Naive thymus-derived CD4-positive, alpha-beta T cell (primary cell): ENCODE measurements at regions not wholly inside any gene's neighbourhood (a gene's known extent, or its start where the extent isn't known, plus 50 kb on each side); places are given as distances from the start of the nearest gene placed in this dataset.

Experiments
- ATAC-seq: fragments of 150-1000 bp; cut with Tn5 transposase; 2 replicates; pipeline ENCODE4 v1.10.0; 2021; ENCODE audit warnings: mild to moderate bottlenecking, moderate library complexity
- CTCF ChIA-PET: fragments of 350-600 bp; sonication (Branson Sonifier 250); formaldehyde crosslinking; loops from one replicate; lab custom pipeline; 2021; ENCODE audit warnings: antibody characterized with exemption; lab: Charles Lee
- POLR2A ChIA-PET: fragments of 350-600 bp; sonication (Branson Sonifier 250); formaldehyde crosslinking; loops from one replicate; lab custom pipeline; 2021; ENCODE audit warnings: antibody characterized with exemption, inconsistent platforms; lab: Charles Lee
- DNase-seq, 9 donors: peaks; one replicate each; pipeline versions ENCODE4 v3.0.0 to v3.0.0-alpha.2; 2020 to 2022; ENCODE audit warnings: mixed read lengths in 1 of 9
- H3K27ac ChIP-seq: one replicate; pipeline ENCODE4 v1.7.0; 2013; ENCODE audit warnings: mild to moderate bottlenecking, low read depth, low read length, moderate library complexity
- H3K27me3 ChIP-seq, 2 donors: one replicate each; pipeline ENCODE4 v1.7.0; 2013; ENCODE audit warnings: low read length in 2 of 2, mild to moderate bottlenecking in 2 of 2, moderate library complexity in 2 of 2; ENCODE audit not compliant: control insufficient read depth in 2 of 2, insufficient read depth in 2 of 2
- H3K36me3 ChIP-seq, 3 experiments: 1 replicate in 2 of 3; 2 replicates in 1 of 3; pipeline ENCODE4 v1.7.0; 2013; ENCODE audit warnings: low read length in 3 of 3, mild to moderate bottlenecking in 3 of 3, moderate library complexity in 1 of 3; ENCODE audit not compliant: insufficient read depth in 3 of 3, control insufficient read depth in 2 of 3
- H3K4me1 ChIP-seq, 2 donors: one replicate each; pipeline ENCODE4 v1.7.0; 2013; ENCODE audit warnings: low read length in 2 of 2, mild to moderate bottlenecking in 2 of 2, moderate library complexity in 1 of 2; ENCODE audit not compliant: control insufficient read depth in 2 of 2, insufficient read depth in 2 of 2
- H3K4me3 ChIP-seq: 2 replicates; pipeline ENCODE4 v1.7.0; 2013; ENCODE audit warnings: mild to moderate bottlenecking, low read length
- H3K9me3 ChIP-seq, 3 experiments: 1 replicate in 2 of 3; 2 replicates in 1 of 3; pipeline ENCODE4 v1.7.0; 2013; ENCODE audit warnings: low read length in 3 of 3; ENCODE audit not compliant: control insufficient read depth in 2 of 3
- H3K27ac Mint-ChIP-seq, 9 donors: one replicate each; pipeline ENCODE4 v1.8.0; 2020 to 2022; ENCODE audit warnings: mixed read lengths in 9 of 9, mild to moderate bottlenecking in 8 of 9, moderate library complexity in 5 of 9, inconsistent platforms in 2 of 9
- H3K27me3 Mint-ChIP-seq, 5 donors: one replicate each; pipeline ENCODE4 v1.8.0; 2021 to 2022; ENCODE audit warnings: mixed read lengths in 5 of 5, mild to moderate bottlenecking in 1 of 5
- H3K36me3 Mint-ChIP-seq, 5 donors: one replicate each; pipeline ENCODE4 v1.8.0; 2020 to 2022; ENCODE audit warnings: mixed read lengths in 5 of 5, mild to moderate bottlenecking in 3 of 5, inconsistent platforms in 1 of 5
- H3K4me1 Mint-ChIP-seq, 7 donors: one replicate each; pipeline ENCODE4 v1.8.0; 2020 to 2022; ENCODE audit warnings: mixed read lengths in 7 of 7, mild to moderate bottlenecking in 3 of 7, inconsistent platforms in 1 of 7
- H3K4me3 Mint-ChIP-seq, 10 donors: one replicate each; pipeline ENCODE4 v1.8.0; 2020 to 2022; ENCODE audit warnings: mild to moderate bottlenecking in 10 of 10, mixed read lengths in 10 of 10, moderate library complexity in 6 of 10, inconsistent platforms in 2 of 10
- H3K9me3 Mint-ChIP-seq, 11 donors: one replicate each; pipeline ENCODE4 v1.8.0; 2020 to 2022; ENCODE audit warnings: mixed read lengths in 11 of 11, mild to moderate bottlenecking in 4 of 11, inconsistent platforms in 1 of 11, moderate library complexity in 1 of 11
- intact Hi-C, 2 donors: fragments of 100-400 bp; cut with micrococcal nuclease; formaldehyde crosslinking; loops; one replicate each; pipeline ENCODE4 v1.15.1; 2023

- DNase-seq (no peak), ATAC-seq (no peak)
- Histone ChIP-seq H3K4me3 (no peak overlapping the region), H3K27ac (no peak overlapping the region), H3K9me3 (no peaks in the 10 kb centered on the region), H3K4me1 (no peaks in the 10 kb centered on the region), H3K36me3 (no peaks in the 10 kb centered on the region), H3K27me3 (no peaks in the 10 kb centered on the region)
- intact Hi-C loops, result no loop called here
- peaks cover 0 to 2% (median 0%) of the 10 kb centered on the region in 11 donors for H3K9me3 Mint-ChIP-seq
- no peaks in the 10 kb centered on the region for H3K27me3 Mint-ChIP-seq
- H3K4me3 Mint-ChIP-seq, result no peak overlapping the region
- ChIA-PET CTCF (no interaction called here), POLR2A (no interaction called here)
- H3K4me1 Mint-ChIP-seq, result peaks cover 0 to 14% (median 2%) of the 10 kb centered on the region in 7 donors
- H3K27ac Mint-ChIP-seq, result no peak overlapping the region
- no peaks in the 10 kb centered on the region for H3K36me3 Mint-ChIP-seq
Observed at GRCh38 chrX:39465906-39466305, 631.9 kb downstream of the BCOR start.

GRCh38 chrX:39469126-39469525 lies 628.6 kb downstream of the BCOR start:
- POLR2A ChIA-PET, result no interaction called here
- intact Hi-C loops, result no loop called here
- H3K9me3 Mint-ChIP-seq, result peaks cover 0 to 2% (median 0%) of the 10 kb centered on the region in 11 donors

GRCh38 chrX:39470588-39471407 lies 627.0 kb downstream of the BCOR start:
- Mint-ChIP-seq H3K36me3 (no peaks in the 10 kb centered on the region), H3K27me3 (no peaks in the 10 kb centered on the region), H3K9me3 (peaks cover 0 to 2% (median 0%) of the 10 kb centered on the region in 11 donors), H3K4me3 (no peak overlapping the region), H3K27ac (no peak overlapping the region), H3K4me1 (peaks cover 0 to 5% (median 0%) of the 10 kb centered on the region in 7 donors)
- Histone ChIP-seq H3K9me3 (no peaks in the 10 kb centered on the region), H3K27ac (no peak overlapping the region), H3K4me3 (no peak overlapping the region), H3K36me3 (no peaks in the 10 kb centered on the region), H3K27me3 (no peaks in the 10 kb centered on the region), H3K4me1 (no peaks in the 10 kb centered on the region)
- intact Hi-C loops, result no loop called here
- ATAC-seq (no peak), DNase-seq (no peak)
- ChIA-PET POLR2A (interaction anchor here (0.6 to 0.7 kb wide), 2 partner anchors 13 to 262 kb away, joined by 3 read pairs; no protein-coding TSS in a partner anchor), CTCF (interaction anchor here (0.7 kb wide), 1 partner anchor 34 kb away, joined by 3 read pairs; no protein-coding TSS in a partner anchor)

More at GRCh38 chrX:39469126-39469525, 628.6 kb downstream of the BCOR start:
- DNase-seq, result no peak
- H3K4me3 Mint-ChIP-seq, result no peak overlapping the region
- no peaks in the 10 kb centered on the region for H3K36me3 Mint-ChIP-seq
- Histone ChIP-seq H3K36me3 (no peaks in the 10 kb centered on the region), H3K4me3 (no peak overlapping the region), H3K4me1 (no peaks in the 10 kb centered on the region), H3K9me3 (no peaks in the 10 kb centered on the region), H3K27ac (no peak overlapping the region), H3K27me3 (no peaks in the 10 kb centered on the region)
- peaks cover 0 to 10% (median 0%) of the 10 kb centered on the region in 7 donors for H3K4me1 Mint-ChIP-seq
- ATAC-seq, result no peak
- H3K27ac Mint-ChIP-seq, result no peak overlapping the region
- H3K27me3 Mint-ChIP-seq, result no peaks in the 10 kb centered on the region
- CTCF ChIA-PET, result no interaction called here

- CTCF ChIA-PET, result no interaction called here
- intact Hi-C loops, result no loop called here
- Mint-ChIP-seq H3K36me3 (no peaks in the 10 kb centered on the region), H3K27ac (no peak overlapping the region), H3K9me3 (peaks cover 0 to 2% (median 0%) of the 10 kb centered on the region in 11 donors), H3K4me1 (peaks cover 0 to 7% (median 0%) of the 10 kb centered on the region in 7 donors), H3K4me3 (no peak overlapping the region), H3K27me3 (no peaks in the 10 kb centered on the region)
- no peak for DNase-seq
- Histone ChIP-seq H3K36me3 (no peaks in the 10 kb centered on the region), H3K9me3 (no peaks in the 10 kb centered on the region), H3K27me3 (no peaks in the 10 kb centered on the region), H3K4me3 (no peak overlapping the region), H3K4me1 (no peaks in the 10 kb centered on the region), H3K27ac (no peak overlapping the region)
- no peak for ATAC-seq
- POLR2A ChIA-PET, result interaction anchor here (0.7 kb wide), 1 partner anchor 299 kb away, joined by 3 read pairs; no protein-coding TSS in a partner anchor
Observed at GRCh38 chrX:39472161-39472560, 625.6 kb downstream of the BCOR start.

GRCh38 chrX:39473812-39474211 lies 623.9 kb downstream of the BCOR start:
- peaks cover 0 to 19% (median 6%) of the 10 kb centered on the region in 7 donors for H3K4me1 Mint-ChIP-seq
- intact Hi-C loops, result no loop called here
- CTCF ChIA-PET, result no interaction called here

GRCh38 chrX:39475372-39475771 lies 622.4 kb downstream of the BCOR start:
- ChIA-PET CTCF (no interaction called here), POLR2A (no interaction called here)
- Mint-ChIP-seq H3K27me3 (no peaks in the 10 kb centered on the region), H3K9me3 (peaks cover 0 to 2% (median 0%) of the 10 kb centered on the region in 11 donors), H3K4me3 (peak overlapping the region in 1 of 10 donors; percentile 20), H3K36me3 (no peaks in the 10 kb centered on the region), H3K27ac (no peak overlapping the region), H3K4me1 (peaks cover 0 to 20% (median 6%) of the 10 kb centered on the region in 7 donors)
- H3K9me3 ChIP-seq, result no peaks in the 10 kb centered on the region
- H3K27ac ChIP-seq, result no peak overlapping the region
- H3K4me3 ChIP-seq, result no peak overlapping the region
- DNase-seq (no peak), ATAC-seq (no peak)
- no peaks in the 10 kb centered on the region for H3K36me3 ChIP-seq
- H3K27me3 ChIP-seq, result no peaks in the 10 kb centered on the region
- intact Hi-C loops, result no loop called here
- no peaks in the 10 kb centered on the region for H3K4me1 ChIP-seq

More at GRCh38 chrX:39473812-39474211, 623.9 kb downstream of the BCOR start:
- H3K36me3 Mint-ChIP-seq, result no peaks in the 10 kb centered on the region
- H3K27me3 Mint-ChIP-seq, result no peaks in the 10 kb centered on the region
- no peak overlapping the region for H3K4me3 Mint-ChIP-seq
- no peaks in the 10 kb centered on the region for H3K27me3 ChIP-seq
- H3K4me3 ChIP-seq, result no peak overlapping the region
- POLR2A ChIA-PET, result no interaction called here
- H3K36me3 ChIP-seq, result no peaks in the 10 kb centered on the region
- no peaks in the 10 kb centered on the region for H3K4me1 ChIP-seq
- no peak overlapping the region for H3K27ac ChIP-seq
- peaks cover 0 to 2% (median 0%) of the 10 kb centered on the region in 11 donors for H3K9me3 Mint-ChIP-seq
- DNase-seq (no peak), ATAC-seq (no peak)
- no peak overlapping the region for H3K27ac Mint-ChIP-seq
- no peaks in the 10 kb centered on the region for H3K9me3 ChIP-seq
